H1 (cell line): ENCODE measurements at regions not wholly inside any gene's neighbourhood (a gene's known extent, or its start where the extent isn't known, plus 50 kb on each side); places are given as distances from the start of the nearest gene placed in this dataset.

Source experiments
- CTCF ChIA-PET: fragments of 300-600 bp; sonication (Branson Sonifier 250); formaldehyde crosslinking; loops from one replicate; lab custom pipeline; 2021; ENCODE audit not compliant: partially characterized antibody; lab: Charles Lee
- POLR2A ChIA-PET: fragments of 300-600 bp; sonication (Branson Sonifier 250); formaldehyde crosslinking; loops from one replicate; lab custom pipeline; 2021; ENCODE audit warnings: inconsistent platforms; ENCODE audit not compliant: partially characterized antibody; lab: Charles Lee
- DNase-seq, 2 experiments: peaks; one replicate each; pipeline versions ENCODE4 v3.0.0 to v3.0.0-alpha.2; 2010 to 2022; ENCODE audit warnings: low spot score in 2 of 2, low read depth in 1 of 2, mixed read lengths in 1 of 2
- FAIRE-seq: peaks from 2 replicates; lab custom pipeline; 2011; peaks lifted over from hg19 to GRCh38; lab: Jason Lieb, UNC
- H2AFZ ChIP-seq: 2 replicates; pipeline ENCODE4 v1.8.1; 2012; ENCODE audit warnings: low read length, inconsistent platforms
- H2AK5ac ChIP-seq: 2 replicates; pipeline ENCODE4 v1.6.1; 2013; ENCODE audit warnings: low read depth, low read length
- H2BK120ac ChIP-seq: replicated peaks from 2 replicates; pipeline ENCODE3; 2013; ENCODE audit warnings: low read depth, low read length, inconsistent platforms
- H2BK12ac ChIP-seq: 2 replicates; pipeline ENCODE4 v1.6.1; 2013; ENCODE audit warnings: low read depth, low read length
- H2BK15ac ChIP-seq: 2 replicates; pipeline ENCODE4 v1.6.1; 2013; ENCODE audit warnings: low read length
- H2BK20ac ChIP-seq: 2 replicates; pipeline ENCODE4 v1.6.1; 2013; ENCODE audit warnings: low read length
- H2BK5ac ChIP-seq: 2 replicates; pipeline ENCODE4 v1.6.1; 2013; ENCODE audit warnings: low read depth, low read length
- H3K14ac ChIP-seq: 2 replicates; pipeline ENCODE4 v1.6.1; 2013; ENCODE audit warnings: inconsistent platforms; ENCODE audit not compliant: insufficient read length
- H3K18ac ChIP-seq: 2 replicates; pipeline ENCODE4 v1.6.1; 2013; ENCODE audit warnings: low read length; ENCODE audit errors: extremely low read depth
- H3K23ac ChIP-seq: 2 replicates; pipeline ENCODE4 v1.6.1; 2013; ENCODE audit warnings: inconsistent platforms; ENCODE audit not compliant: insufficient read length
- H3K23me2 ChIP-seq: 2 replicates; pipeline ENCODE4 v1.6.1; 2013; ENCODE audit warnings: low read depth, low read length
- H3K27ac ChIP-seq: 2 replicates; pipeline ENCODE4 v1.6.1; 2011; ENCODE audit warnings: low read depth, low read length, inconsistent platforms
- H3K27me3 ChIP-seq, 4 experiments: replicated peaks in 1 of 4; 1 replicate in 1 of 4; 2 replicates in 3 of 4; pipeline versions ENCODE4 v1.6.1 to v1.8.1; 2011 to 2013; ENCODE audit warnings: low read length in 3 of 4, mild to moderate bottlenecking in 3 of 4, inconsistent platforms in 2 of 4, mixed read lengths in 2 of 4, moderate library complexity in 1 of 4; ENCODE audit not compliant: control insufficient read depth in 3 of 4, insufficient read depth in 3 of 4; ENCODE audit errors: extremely low read depth in 1 of 4
- H3K36me3 ChIP-seq, 4 experiments: 2 replicates each; pipeline versions ENCODE4 v1.6.1 to v1.8.1; 2011 to 2013; ENCODE audit warnings: mild to moderate bottlenecking in 4 of 4, low read length in 3 of 4, moderate library complexity in 2 of 4, control low read depth in 1 of 4, inconsistent platforms in 1 of 4; ENCODE audit not compliant: insufficient read depth in 4 of 4, control insufficient read depth in 2 of 4
- H3K4ac ChIP-seq: replicated peaks from 2 replicates; pipeline ENCODE3; 2013; ENCODE audit warnings: low read length, low read depth, mixed read lengths, inconsistent platforms; ENCODE audit not compliant: insufficient read length
- H3K4me1 ChIP-seq, 4 experiments: replicated peaks in 1 of 4; 1 replicate in 1 of 4; 2 replicates in 3 of 4; pipeline versions ENCODE4 v1.6.1 to v1.8.1; 2011 to 2013; ENCODE audit warnings: low read length in 3 of 4, inconsistent platforms in 2 of 4, mixed read lengths in 1 of 4; ENCODE audit not compliant: insufficient read depth in 4 of 4, control insufficient read depth in 3 of 4
- H3K4me2 ChIP-seq, 2 experiments: 2 replicates each; pipeline versions ENCODE4 v1.6.1 to v1.8.1; 2011 to 2013; ENCODE audit warnings: low read depth in 2 of 2, low read length in 2 of 2, control low read depth in 1 of 2, inconsistent platforms in 1 of 2, mild to moderate bottlenecking in 1 of 2; ENCODE audit not compliant: insufficient read depth in 1 of 2
- H3K4me3 ChIP-seq, 4 experiments: fragments of 200-600, 300-600 bp in 1 of 4; sonication (generic), shearing (Covaris generic), sonication (Bioruptor Twin) in 1 of 4; 2 replicates each; pipeline versions ENCODE4 v1.5.1 to v1.8.1; 2011 to 2016; ENCODE audit warnings: low read length in 4 of 4, low read depth in 3 of 4, control low read depth in 2 of 4, inconsistent platforms in 2 of 4, mild to moderate bottlenecking in 2 of 4, mixed read lengths in 1 of 4, moderate library complexity in 1 of 4; ENCODE audit not compliant: insufficient read depth in 2 of 4; ENCODE audit errors: extremely low read depth in 1 of 4
- H3K56ac ChIP-seq: replicated peaks from 2 replicates; pipeline ENCODE3; 2013; ENCODE audit warnings: low read depth, mild to moderate bottlenecking, mixed read lengths, low read length, inconsistent platforms; ENCODE audit not compliant: insufficient read length
- H3K79me1 ChIP-seq: 2 replicates; pipeline ENCODE4 v1.6.1; 2013; ENCODE audit warnings: low read depth, low read length, control low read depth
- H3K79me2 ChIP-seq, 2 experiments: 2 replicates each; pipeline versions ENCODE4 v1.6.1 to v1.8.1; 2012 to 2013; ENCODE audit warnings: low read length in 2 of 2, mild to moderate bottlenecking in 2 of 2, inconsistent platforms in 1 of 2; ENCODE audit not compliant: insufficient read depth in 2 of 2, control insufficient read depth in 1 of 2
- H3K9ac ChIP-seq, 4 experiments: replicated peaks in 1 of 4; 1 replicate in 1 of 4; 2 replicates in 3 of 4; pipeline versions ENCODE4 v1.6.1 to v1.8.1; 2011 to 2013; ENCODE audit warnings: low read depth in 3 of 4, low read length in 3 of 4, control low read depth in 2 of 4, mild to moderate bottlenecking in 2 of 4, moderate library complexity in 2 of 4, inconsistent platforms in 1 of 4; ENCODE audit errors: extremely low read depth in 1 of 4
- H3K9me3 ChIP-seq, 2 experiments: 2 replicates each; pipeline versions ENCODE4 v1.6.1 to v1.8.1; 2012 to 2013; ENCODE audit warnings: mild to moderate bottlenecking in 2 of 2, moderate library complexity in 2 of 2, control low read depth in 1 of 2, inconsistent platforms in 1 of 2, low read depth in 1 of 2, low read length in 1 of 2, mixed read lengths in 1 of 2; ENCODE audit not compliant: insufficient read depth in 2 of 2
- H4K20me1 ChIP-seq, 2 experiments: replicated peaks in 1 of 2; 2 replicates each; pipeline versions ENCODE3 to v1.8.1; 2011 to 2013; ENCODE audit warnings: inconsistent platforms in 2 of 2, low read length in 2 of 2, mild to moderate bottlenecking in 1 of 2; ENCODE audit not compliant: insufficient read depth in 2 of 2, control insufficient read depth in 1 of 2
- H4K5ac ChIP-seq: 2 replicates; pipeline ENCODE4 v1.6.1; 2013; ENCODE audit warnings: low read length, low read depth, mixed read lengths, inconsistent platforms; ENCODE audit not compliant: insufficient read length
- H4K8ac ChIP-seq: 2 replicates; pipeline ENCODE4 v1.8.0; 2013; ENCODE audit warnings: mild to moderate bottlenecking, moderate library complexity, low read length, inconsistent platforms; ENCODE audit not compliant: insufficient read depth; ENCODE audit errors: extremely low read depth
- H4K91ac ChIP-seq: replicated peaks from 2 replicates; pipeline ENCODE3; 2013; ENCODE audit warnings: low read length, mixed read lengths, inconsistent platforms; ENCODE audit not compliant: insufficient read length
- BRCA1 ChIP-seq: IDR thresholded peaks from 2 replicates; pipeline ENCODE4 v1.6.1; 2012; ENCODE audit warnings: low read depth, low read length, improper control_type of control experiment
- WGBS, 2 experiments: shearing (Covaris generic) in 1 of 2; methylation state at CpG; one replicate each; pipeline versions ENCODE4 v1.1.6 to v1.1.7; 2013 to 2015; ENCODE audit warnings: low lambda C conversion rate in 2 of 2, mixed read lengths in 2 of 2, inconsistent platforms in 1 of 2, low coverage in 1 of 2, missing lambda C conversion rate in 1 of 2; ENCODE audit not compliant: insufficient replicate concordance in 2 of 2, insufficient coverage in 1 of 2, insufficient read length in 1 of 2; ENCODE audit errors: extremely low coverage in 1 of 2, missing lambda C conversion rate in 1 of 2; 5-methylcytosine and 5-hydroxymethylcytosine counted together

- Histone ChIP-seq H3K14ac (no peak overlapping the region), H3K4me1 (peaks cover 0 to 3% (median 0%) of the 10 kb centered on the region in 4 experiments; a peak in 1 of 7 replicates), H3K9me3 (no peaks in the 10 kb centered on the region), H4K5ac (no peak overlapping the region), H3K56ac (no peak overlapping the region), H2BK120ac (no peak overlapping the region), H4K8ac (no peak overlapping the region), H3K4me2 (no peak overlapping the region), H2BK12ac (no peak overlapping the region), H3K23me2 (no peaks in the 10 kb centered on the region; the same call in 1 of the 2 replicates), H3K79me2 (no peaks in the 10 kb centered on the region), H2BK5ac (no peak overlapping the region), H2BK15ac (no peak overlapping the region), H3K79me1 (no peaks in the 10 kb centered on the region), H2AFZ (no peak overlapping the region), H3K4ac (no peak overlapping the region), H2AK5ac (no peak overlapping the region), H3K4me3 (no peak overlapping the region), H3K18ac (no peak overlapping the region), H2BK20ac (no peak overlapping the region), H3K27ac (no peak overlapping the region), H3K9ac (no peak overlapping the region), H3K36me3 (no peaks in the 10 kb centered on the region), H3K23ac (no peak overlapping the region), H4K91ac (no peak overlapping the region), H4K20me1 (no peaks in the 10 kb centered on the region), H3K27me3 (peaks cover 0 to 2% (median 0%) of the 10 kb centered on the region in 4 experiments; a peak in 1 of 7 replicates)
- TF ChIP-seq BRCA1 = no peak
- ChIA-PET CTCF (interaction anchor here (0.7 to 1.6 kb wide), 2 partner anchors 11 to 316 kb away, joined by 3 to 6 read pairs; no protein-coding TSS in a partner anchor), POLR2A (no interaction called here)
- DNase-seq (no peak), FAIRE-seq (no peak)
- 89% methylated on average over 1 of the region's 1 CpG; no CpG with 5 or more reads in 1 of the 2 experiments for WGBS, 2 experiments
Observed at GRCh38 chr2:83528767-83529166, 930.3 kb downstream of the SUCLG1 start.
